Heart left ventricle (tissue), 13 donors: ENCODE measurements at regions not wholly inside any gene's neighbourhood (a gene's known extent, or its start where the extent isn't known, plus 50 kb on each side); places are given as distances from the start of the nearest gene placed in this dataset.

Source experiments
- CTCF ChIP-seq, 12 donors: fragments of 200-600 bp; sonication (generic) in 4 of 12; IDR thresholded peaks; one replicate each; pipeline versions ENCODE4 v1.5.0 to v1.8.0; 2018 to 2022; ENCODE audit warnings: antibody characterized with exemption in 12 of 12, mild to moderate bottlenecking in 5 of 12
- POLR2A ChIP-seq, 2 donors: fragments of 450-650 bp; IDR thresholded peaks; one replicate each; pipeline ENCODE4 v1.6.1; 2017; ENCODE audit warnings: antibody characterized with exemption in 2 of 2, mild to moderate bottlenecking in 2 of 2, moderate library complexity in 2 of 2
- donor health status: ischemic (EF 13 %, LVEDD 7.1; RV severe dilation, severe dysfunction).
- donor health status: DM: no; HTN: yes; CAD: no.
- donor health status: DM: no; HTN: no; CAD: no.
- donor health status: ischemic (EF 25% LVEDD 6.9; RV normal size, moderate dysfunction).
- donor health status: ischemic (EF 25% LVEDD 5.7; RV mildly dilated, moderate dysfunction).
- donor health status: ischemic (EF 35%, LVEDD 5.7; RV mildly dilated, moderate dysfunction).
- donor health status: nonischemic (EF 11% LVEDD 7.7; RV severe dilation, severe dysfunction).
- donor health status: DM: yes; HTN: yes; CAD: no.
- donor health status: PGD.
- donor health status: ischemic (EF 29% LVEDD 5.4; RV normal size, mild dysfunction).
- donor health status: nonischemic (EF 23%, LVEDD 6.1; RV moderate dilation, normal function).

- TF ChIP-seq POLR2A (IDR thresholded peaks at IDR 0.05) (no peak), CTCF (IDR thresholded peaks at IDR 0.05) (no peak)
Measured at GRCh38 chr18:60911504-60911903, 421.7 kb upstream of the CDH20 start.
